ENCODE measurements at regions not wholly inside any gene's neighbourhood (a gene's known extent, or its start where the extent isn't known, plus 50 kb on each side); places are given as distances from the start of the nearest gene placed in this dataset.

- Histone ChIP-seq H3K27ac (ENCODE audit: low read depth, low read length, poor library complexity, severe bottlenecking) (no peak overlapping the region), H3K9me3 (ENCODE audit: low read length) (no peaks in the 10 kb centered on the region), H3K4me2 (ENCODE audit: low read length) (no peak overlapping the region), H4K20me1 (ENCODE audit: insufficient read depth, low read length) (no peaks in the 10 kb centered on the region), H3K79me2 (ENCODE audit: insufficient read depth, low read depth, low read length) (no peaks in the 10 kb centered on the region), H2AFZ (ENCODE audit: low read length) (no peak overlapping the region), H3K36me3 (ENCODE audit: insufficient read depth, low read length) (no peaks in the 10 kb centered on the region), H3K9me2 (ENCODE audit: insufficient read depth, low read length) (no peaks in the 10 kb centered on the region), H3K4me1 (ENCODE audit: insufficient read depth, low read length, poor library complexity, severe bottlenecking) (no peaks in the 10 kb centered on the region), H3K4me3 (ENCODE audit: low read depth, low read length, poor library complexity, severe bottlenecking) (no peak overlapping the region)
- POLR2A ChIA-PET, result interaction anchor here (0.7 kb wide), 1 partner anchor 92 kb away, joined by 3 read pairs; no protein-coding TSS in a partner anchor
- TF ChIP-seq EZH2phosphoT487 (IDR thresholded peaks at IDR 0.05; ENCODE audit: borderline replicate concordance, low read depth, low read length) (no peak), CTCF (conservative IDR thresholded peaks at IDR 0.05; ENCODE audit: low read length) (no peak)
- intact Hi-C loops (cut with micrococcal nuclease; ENCODE audit: unreplicated experiment), result no loop called here
- DNase-seq (ENCODE audit: low spot score), result no peak
- BruUV-seq (replicated peaks), result no TSS peak
- CTCF ChIA-PET (ENCODE audit: unreplicated experiment), result no interaction called here
Observed at GRCh38 chr6:74137911-74138310, 441.9 kb downstream of the CD109 start.

- H4K20me1 ChIP-seq (ENCODE audit: insufficient read depth, low read length), result no peaks in the 10 kb centered on the region
- H3K4me1 ChIP-seq (ENCODE audit: insufficient read depth, low read length, poor library complexity, severe bottlenecking), result no peaks in the 10 kb centered on the region
- H3K4me3 ChIP-seq (ENCODE audit: low read depth, low read length, poor library complexity, severe bottlenecking), result no peak overlapping the region
- BruUV-seq (replicated peaks), result no TSS peak
- TF ChIP-seq CTCF (conservative IDR thresholded peaks at IDR 0.05; ENCODE audit: low read length) (no peak), EZH2phosphoT487 (IDR thresholded peaks at IDR 0.05; ENCODE audit: borderline replicate concordance, low read depth, low read length) (no peak)
- intact Hi-C loops (cut with micrococcal nuclease; ENCODE audit: unreplicated experiment), result no loop called here
- H3K79me2 ChIP-seq (ENCODE audit: insufficient read depth, low read depth, low read length), result no peaks in the 10 kb centered on the region
- no peaks in the 10 kb centered on the region for H3K9me2 ChIP-seq (ENCODE audit: insufficient read depth, low read length)
- no peak overlapping the region for H3K4me2 ChIP-seq (ENCODE audit: low read length)
- ChIA-PET CTCF (ENCODE audit: unreplicated experiment) (no interaction called here), POLR2A (no interaction called here)
- no peak for DNase-seq (ENCODE audit: low spot score)
- no peak overlapping the region for H3K27ac ChIP-seq (ENCODE audit: low read depth, low read length, poor library complexity, severe bottlenecking)
- H2AFZ ChIP-seq (ENCODE audit: low read length), result no peak overlapping the region
- no peaks in the 10 kb centered on the region for H3K9me3 ChIP-seq (ENCODE audit: low read length)
- H3K36me3 ChIP-seq (ENCODE audit: insufficient read depth, low read length), result no peaks in the 10 kb centered on the region
Observed at GRCh38 chr6:74134327-74134726, 438.3 kb downstream of the CD109 start.

GRCh38 chr6:74133073-74133472, 437.1 kb downstream of the CD109 start:
- no peaks in the 10 kb centered on the region for H3K9me3 ChIP-seq (ENCODE audit: low read length)
- no peak overlapping the region for H3K4me2 ChIP-seq (ENCODE audit: low read length)
- intact Hi-C loops (cut with micrococcal nuclease; ENCODE audit: unreplicated experiment), result no loop called here
- no peak overlapping the region for H3K27ac ChIP-seq (ENCODE audit: low read depth, low read length, poor library complexity, severe bottlenecking)
- DNase-seq (ENCODE audit: low spot score), result no peak
- no TSS peak for BruUV-seq (replicated peaks)
- H4K20me1 ChIP-seq (ENCODE audit: insufficient read depth, low read length), result no peaks in the 10 kb centered on the region
- H3K79me2 ChIP-seq (ENCODE audit: insufficient read depth, low read depth, low read length), result no peaks in the 10 kb centered on the region
- no peaks in the 10 kb centered on the region for H3K36me3 ChIP-seq (ENCODE audit: insufficient read depth, low read length)
- POLR2A ChIA-PET, result no interaction called here
- H3K4me3 ChIP-seq (ENCODE audit: low read depth, low read length, poor library complexity, severe bottlenecking), result no peak overlapping the region
- no peak for TF ChIP-seq CTCF (conservative IDR thresholded peaks at IDR 0.05; ENCODE audit: low read length)
- TF ChIP-seq EZH2phosphoT487 (IDR thresholded peaks at IDR 0.05; ENCODE audit: borderline replicate concordance, low read depth, low read length), result no peak
- no peaks in the 10 kb centered on the region for H3K9me2 ChIP-seq (ENCODE audit: insufficient read depth, low read length)
- no peak overlapping the region for H2AFZ ChIP-seq (ENCODE audit: low read length)
- CTCF ChIA-PET (ENCODE audit: unreplicated experiment), result no interaction called here
- H3K4me1 ChIP-seq (ENCODE audit: insufficient read depth, low read length, poor library complexity, severe bottlenecking), result no peaks in the 10 kb centered on the region
